NCI-H1092 treated with DMSO at 0.1 percent for 48 hours (cell line): ENCODE measurements at regions not wholly inside any gene's neighbourhood (a gene's known extent, or its start where the extent isn't known, plus 50 kb on each side); places are given as distances from the start of the nearest gene placed in this dataset.
"Not testable (repeated sequence)": the region's sequence is repeated elsewhere in the genome, so short reads cannot be mapped to it uniquely, and the experiment has no call there.

Source experiments
- DNase-seq: peaks from one replicate; lab custom pipeline; 2025; lab: John Stamatoyannopoulos, UW

- DNase-seq: no peak
These were observed 635.4 kb upstream of the SOX9 start for GRCh38 chr17:71485426-71485825.

GRCh38 chr17:71486261-71486660 lies 634.6 kb upstream of the SOX9 start:
- DNase-seq: no peak

GRCh38 chr17:71488851-71489250 lies 632.0 kb upstream of the SOX9 start:
- no peak for DNase-seq

- DNase-seq: no peak
These were observed 626.6 kb upstream of the SOX9 start for GRCh38 chr17:71494062-71494855.

GRCh38 chr17:71495420-71495819 lies 625.4 kb upstream of the SOX9 start:
- DNase-seq: no peak

GRCh38 chr17:71496552-71496951 lies 624.3 kb upstream of the SOX9 start:
- no peak for DNase-seq

GRCh38 chr17:71500761-71501555 lies 619.9 kb upstream of the SOX9 start:
- no peak for DNase-seq

- peak; percentile 13 for DNase-seq
These were observed 619.1 kb upstream of the SOX9 start for GRCh38 chr17:71501711-71502110.

- DNase-seq: peak; percentile 3
These were observed 618.4 kb upstream of the SOX9 start for GRCh38 chr17:71502443-71502842.

- DNase-seq: no peak
These were observed 616.9 kb upstream of the SOX9 start for GRCh38 chr17:71503710-71504465.

- DNase-seq: no peak
These were observed 615.6 kb upstream of the SOX9 start for GRCh38 chr17:71505200-71505599.

- DNase-seq: no peak
These were observed 614.8 kb upstream of the SOX9 start for GRCh38 chr17:71505981-71506380.

GRCh38 chr17:71511266-71511995 lies 609.4 kb upstream of the SOX9 start:
- peak; percentile 56 for DNase-seq

GRCh38 chr17:71513725-71514124 lies 607.1 kb upstream of the SOX9 start:
- DNase-seq: not testable (repeated sequence)

- DNase-seq: peak; percentile 67
These were observed 604.7 kb upstream of the SOX9 start for GRCh38 chr17:71516149-71516548.

- no peak for DNase-seq
These were observed 601.5 kb upstream of the SOX9 start for GRCh38 chr17:71519285-71519684.

GRCh38 chr17:71521724-71522123 lies 599.1 kb upstream of the SOX9 start:
- no peak for DNase-seq

- DNase-seq: no peak
These were observed 598.4 kb upstream of the SOX9 start for GRCh38 chr17:71522383-71522782.

GRCh38 chr17:71527311-71527710 lies 593.5 kb upstream of the SOX9 start:
- no peak for DNase-seq

- DNase-seq: no peak
These were observed 592.6 kb upstream of the SOX9 start for GRCh38 chr17:71528210-71528609.

GRCh38 chr17:71530248-71530647 lies 590.6 kb upstream of the SOX9 start:
- no peak for DNase-seq

- DNase-seq: no peak
These were observed 585.5 kb upstream of the SOX9 start for GRCh38 chr17:71535321-71535720.
